CD4-positive, alpha-beta memory T cell (primary cell): ENCODE measurements at regions not wholly inside any gene's neighbourhood (a gene's known extent, or its start where the extent isn't known, plus 50 kb on each side); places are given as distances from the start of the nearest gene placed in this dataset.

Experiments
- CTCF ChIA-PET: fragments of 350-600 bp; sonication (Branson Sonifier 250); formaldehyde crosslinking; loops from one replicate; lab custom pipeline; 2021; ENCODE audit warnings: inconsistent platforms; ENCODE audit not compliant: partially characterized antibody; lab: Charles Lee
- POLR2A ChIA-PET: fragments of 350-600 bp; sonication (Branson Sonifier 250); formaldehyde crosslinking; loops from one replicate; lab custom pipeline; 2021; ENCODE audit not compliant: partially characterized antibody; lab: Charles Lee
- DNase-seq, 5 donors: peaks; one replicate each; pipeline versions ENCODE4 v3.0.0 to v3.0.0-alpha.2; 2020 to 2022; ENCODE audit warnings: mixed read lengths in 1 of 5
- H3K27ac ChIP-seq: one replicate; pipeline ENCODE4 v1.7.0; 2013; ENCODE audit warnings: low read depth, low read length
- H3K27me3 ChIP-seq: 2 replicates; pipeline ENCODE4 v1.7.0; 2013; ENCODE audit warnings: mild to moderate bottlenecking, low read length, moderate library complexity; ENCODE audit not compliant: insufficient read depth
- H3K36me3 ChIP-seq: 2 replicates; pipeline ENCODE4 v1.7.0; 2013; ENCODE audit warnings: mild to moderate bottlenecking, low read length, moderate library complexity; ENCODE audit not compliant: insufficient read depth
- H3K4me1 ChIP-seq: 2 replicates; pipeline ENCODE4 v1.7.0; 2013; ENCODE audit warnings: mild to moderate bottlenecking, low read length, moderate library complexity; ENCODE audit not compliant: insufficient read depth
- H3K4me3 ChIP-seq, 2 donors: one replicate each; pipeline ENCODE4 v1.7.0; 2013; ENCODE audit warnings: low read length in 2 of 2, mild to moderate bottlenecking in 1 of 2
- H3K9me3 ChIP-seq, 2 donors: one replicate each; pipeline ENCODE4 v1.7.0; 2013; ENCODE audit warnings: low read length in 2 of 2, control low read depth in 1 of 2; ENCODE audit not compliant: control insufficient read depth in 1 of 2
- H3K27ac Mint-ChIP-seq, 7 donors: one replicate each; pipeline ENCODE4 v1.8.0; 2020 to 2021; ENCODE audit warnings: mixed read lengths in 7 of 7, mild to moderate bottlenecking in 6 of 7, inconsistent platforms in 3 of 7, moderate library complexity in 3 of 7
- H3K27me3 Mint-ChIP-seq, 2 donors: one replicate each; pipeline ENCODE4 v1.8.0; 2020 to 2021; ENCODE audit warnings: mixed read lengths in 2 of 2
- H3K36me3 Mint-ChIP-seq, 2 donors: one replicate each; pipeline ENCODE4 v1.8.0; 2020 to 2021; ENCODE audit warnings: mixed read lengths in 2 of 2, inconsistent platforms in 1 of 2, mild to moderate bottlenecking in 1 of 2
- H3K4me1 Mint-ChIP-seq, 4 donors: one replicate each; pipeline ENCODE4 v1.8.0; 2020 to 2021; ENCODE audit warnings: mixed read lengths in 4 of 4, mild to moderate bottlenecking in 1 of 4
- H3K4me3 Mint-ChIP-seq, 8 donors: one replicate each; pipeline ENCODE4 v1.8.0; 2020 to 2021; ENCODE audit warnings: mixed read lengths in 8 of 8, mild to moderate bottlenecking in 7 of 8, moderate library complexity in 6 of 8, inconsistent platforms in 3 of 8
- H3K9me3 Mint-ChIP-seq, 8 donors: one replicate each; pipeline ENCODE4 v1.8.0; 2020 to 2021; ENCODE audit warnings: mixed read lengths in 8 of 8, mild to moderate bottlenecking in 5 of 8, inconsistent platforms in 3 of 8, moderate library complexity in 1 of 8
- intact Hi-C: fragments of 100-400 bp; cut with micrococcal nuclease; formaldehyde crosslinking; loops from one replicate; pipeline ENCODE4 v1.15.1; 2023

- Mint-ChIP-seq H3K4me3 (no peak overlapping the region), H3K27ac (no peak overlapping the region), H3K4me1 (no peaks in the 10 kb centered on the region), H3K9me3 (peaks cover 0 to 20% (median 13%) of the 10 kb centered on the region in 8 donors), H3K36me3 (peaks cover 0 to under 1% of the 10 kb centered on the region in 2 donors), H3K27me3 (peaks cover 0 to 6% of the 10 kb centered on the region in 2 donors)
- H3K4me3 ChIP-seq = no peak overlapping the region
- H3K9me3 ChIP-seq = no peaks in the 10 kb centered on the region
- no peaks in the 10 kb centered on the region for H3K36me3 ChIP-seq
- H3K27ac ChIP-seq = no peak overlapping the region
- no peak for DNase-seq
- CTCF ChIA-PET = no interaction called here
- H3K27me3 ChIP-seq = no peaks in the 10 kb centered on the region
- intact Hi-C loops = no loop called here
- POLR2A ChIA-PET = no interaction called here
- no peaks in the 10 kb centered on the region for H3K4me1 ChIP-seq
Measured at GRCh38 chr1:29713857-29714256, 477.5 kb downstream of the PTPRU start.

- intact Hi-C loops = no loop called here
- no peaks in the 10 kb centered on the region for H3K4me1 ChIP-seq
- H3K27ac Mint-ChIP-seq = no peak overlapping the region
- peaks cover 4 to 6% of the 10 kb centered on the region in 2 donors for H3K27me3 Mint-ChIP-seq
- H3K9me3 Mint-ChIP-seq = peaks cover 0 to 14% (median 6%) of the 10 kb centered on the region in 8 donors
- DNase-seq = no peak
- H3K9me3 ChIP-seq = no peaks in the 10 kb centered on the region
- no peaks in the 10 kb centered on the region for H3K36me3 Mint-ChIP-seq
- no peaks in the 10 kb centered on the region for H3K36me3 ChIP-seq
- no peaks in the 10 kb centered on the region for H3K4me1 Mint-ChIP-seq
- no peak overlapping the region for H3K4me3 Mint-ChIP-seq
- CTCF ChIA-PET = no interaction called here
- no peaks in the 10 kb centered on the region for H3K27me3 ChIP-seq
- H3K4me3 ChIP-seq = no peak overlapping the region
- POLR2A ChIA-PET = no interaction called here
- no peak overlapping the region for H3K27ac ChIP-seq
Measured at GRCh38 chr1:29712801-29713200, 476.5 kb downstream of the PTPRU start.

GRCh38 chr1:29712284-29712651 lies 475.9 kb downstream of the PTPRU start:
- peaks cover 0 to 10% (median 3%) of the 10 kb centered on the region in 8 donors for H3K9me3 Mint-ChIP-seq
- no peaks in the 10 kb centered on the region for H3K9me3 ChIP-seq
- intact Hi-C loops = no loop called here
- no peak overlapping the region for H3K27ac ChIP-seq
- H3K27ac Mint-ChIP-seq = no peak overlapping the region
- H3K4me3 Mint-ChIP-seq = no peak overlapping the region
- no peaks in the 10 kb centered on the region for H3K4me1 ChIP-seq
- H3K27me3 ChIP-seq = no peaks in the 10 kb centered on the region
- no peak for DNase-seq
- H3K4me1 Mint-ChIP-seq = no peaks in the 10 kb centered on the region
- CTCF ChIA-PET = no interaction called here
- H3K36me3 Mint-ChIP-seq = no peaks in the 10 kb centered on the region
- peaks cover 4 to 6% of the 10 kb centered on the region in 2 donors for H3K27me3 Mint-ChIP-seq
- H3K4me3 ChIP-seq = no peak overlapping the region
- H3K36me3 ChIP-seq = no peaks in the 10 kb centered on the region
- POLR2A ChIA-PET = no interaction called here

GRCh38 chr1:29711582-29712283 lies 475.4 kb downstream of the PTPRU start:
- Histone ChIP-seq H3K36me3 (no peaks in the 10 kb centered on the region), H3K4me3 (no peak overlapping the region), H3K27ac (no peak overlapping the region), H3K27me3 (no peaks in the 10 kb centered on the region), H3K9me3 (no peaks in the 10 kb centered on the region), H3K4me1 (no peaks in the 10 kb centered on the region)
- Mint-ChIP-seq H3K27ac (no peak overlapping the region), H3K4me1 (no peaks in the 10 kb centered on the region), H3K9me3 (peaks cover 0 to 5% (median 1%) of the 10 kb centered on the region in 8 donors), H3K27me3 (peaks cover 4 to 6% of the 10 kb centered on the region in 2 donors), H3K4me3 (no peak overlapping the region), H3K36me3 (no peaks in the 10 kb centered on the region)
- POLR2A ChIA-PET = no interaction called here
- CTCF ChIA-PET = no interaction called here
- intact Hi-C loops = no loop called here
- no peak for DNase-seq

GRCh38 chr1:29709704-29710280 lies 473.5 kb downstream of the PTPRU start:
- Mint-ChIP-seq H3K36me3 (no peaks in the 10 kb centered on the region), H3K27ac (no peak overlapping the region), H3K4me3 (no peak overlapping the region), H3K4me1 (peaks cover 0 to 2% (median 0%) of the 10 kb centered on the region in 4 donors), H3K9me3 (peaks cover 0 to 2% (median 0%) of the 10 kb centered on the region in 8 donors), H3K27me3 (peaks cover 13 to 20% of the 10 kb centered on the region in 2 donors)
- H3K9me3 ChIP-seq = no peaks in the 10 kb centered on the region
- H3K4me3 ChIP-seq = no peak overlapping the region
- ChIA-PET POLR2A (no interaction called here), CTCF (interaction anchor here (1.1 kb wide), 1 partner anchor 9 kb away, joined by 3 read pairs; no protein-coding TSS in a partner anchor)
- DNase-seq = no peak
- no peaks in the 10 kb centered on the region for H3K36me3 ChIP-seq
- intact Hi-C loops = no loop called here
- no peak overlapping the region for H3K27ac ChIP-seq
- no peaks in the 10 kb centered on the region for H3K4me1 ChIP-seq
- H3K27me3 ChIP-seq = peaks cover 6% of the 10 kb centered on the region

- intact Hi-C loops = no loop called here
- no peaks in the 10 kb centered on the region for H3K9me3 ChIP-seq
- H3K27ac ChIP-seq = no peak overlapping the region
- H3K27ac Mint-ChIP-seq = no peak overlapping the region
- H3K4me3 ChIP-seq = no peak overlapping the region
- H3K36me3 ChIP-seq = no peaks in the 10 kb centered on the region
- DNase-seq = no peak
- no peaks in the 10 kb centered on the region for H3K36me3 Mint-ChIP-seq
- H3K27me3 Mint-ChIP-seq = peaks cover 14 to 23% of the 10 kb centered on the region in 2 donors
- H3K27me3 ChIP-seq = peaks cover 6% of the 10 kb centered on the region
- H3K4me3 Mint-ChIP-seq = no peak overlapping the region
- H3K4me1 Mint-ChIP-seq = peaks cover 0 to 2% (median 0%) of the 10 kb centered on the region in 4 donors
- H3K4me1 ChIP-seq = no peaks in the 10 kb centered on the region
- POLR2A ChIA-PET = no interaction called here
- H3K9me3 Mint-ChIP-seq = peaks cover 0 to 2% (median 0%) of the 10 kb centered on the region in 8 donors
- CTCF ChIA-PET = interaction anchor here (1.1 kb wide), 1 partner anchor 8 kb away, joined by 3 read pairs; no protein-coding TSS in a partner anchor
Measured at GRCh38 chr1:29708796-29709703, 472.7 kb downstream of the PTPRU start.

GRCh38 chr1:29708381-29708780 lies 472.1 kb downstream of the PTPRU start:
- no peak overlapping the region for H3K27ac ChIP-seq
- no peaks in the 10 kb centered on the region for H3K4me1 ChIP-seq
- Mint-ChIP-seq H3K9me3 (peaks cover 0 to 2% (median 0%) of the 10 kb centered on the region in 8 donors), H3K27me3 (peaks cover 16 to 25% of the 10 kb centered on the region in 2 donors), H3K4me1 (peaks cover 0 to 2% (median 0%) of the 10 kb centered on the region in 4 donors), H3K27ac (no peak overlapping the region), H3K4me3 (no peak overlapping the region), H3K36me3 (no peaks in the 10 kb centered on the region)
- peaks cover 6% of the 10 kb centered on the region for H3K27me3 ChIP-seq
- ChIA-PET POLR2A (no interaction called here), CTCF (no interaction called here)
- H3K36me3 ChIP-seq = no peaks in the 10 kb centered on the region
- no peak for DNase-seq
- no peak overlapping the region for H3K4me3 ChIP-seq
- H3K9me3 ChIP-seq = no peaks in the 10 kb centered on the region
- intact Hi-C loops = no loop called here
